ENCODE measurements at regions not wholly inside any gene's neighbourhood (a gene's known extent, or its start where the extent isn't known, plus 50 kb on each side); places are given as distances from the start of the nearest gene placed in this dataset.

DNA sequence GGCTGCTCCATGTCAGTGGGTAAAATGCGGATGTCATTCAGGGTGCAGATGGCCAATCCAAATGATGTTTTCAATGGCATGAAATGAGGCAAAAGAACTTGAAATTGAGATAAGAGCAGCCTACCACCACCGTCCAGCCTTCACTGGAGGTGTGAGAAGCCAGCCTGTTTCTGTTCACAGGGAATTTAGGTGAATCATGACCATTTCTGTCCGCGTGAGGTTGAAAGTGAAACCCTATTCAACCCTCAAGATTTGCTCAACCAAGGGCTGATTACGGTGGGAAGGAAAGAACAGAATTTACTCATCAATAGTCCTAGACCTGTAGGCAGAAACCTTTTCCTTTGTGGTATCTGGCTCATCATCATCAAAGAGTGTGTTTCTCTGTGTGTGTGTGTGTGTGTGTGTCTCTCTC lies 370.7 kb downstream of the COG6 start:
- Histone ChIP-seq H3K9me3 (no peaks in the 10 kb centered on the region), H3K4me3 (no peak overlapping the region), H3K36me3 (no peaks in the 10 kb centered on the region), H3K27me3 (no peaks in the 10 kb centered on the region), H3K27ac (no peak overlapping the region), H3K9ac (ENCODE audit: low read depth in 2 of 2, low read length in 2 of 2) (no peak overlapping the region), H3K4me1 (no peaks in the 10 kb centered on the region)
- no peak for DNase-seq
- TF ChIP-seq, protein P1, sequence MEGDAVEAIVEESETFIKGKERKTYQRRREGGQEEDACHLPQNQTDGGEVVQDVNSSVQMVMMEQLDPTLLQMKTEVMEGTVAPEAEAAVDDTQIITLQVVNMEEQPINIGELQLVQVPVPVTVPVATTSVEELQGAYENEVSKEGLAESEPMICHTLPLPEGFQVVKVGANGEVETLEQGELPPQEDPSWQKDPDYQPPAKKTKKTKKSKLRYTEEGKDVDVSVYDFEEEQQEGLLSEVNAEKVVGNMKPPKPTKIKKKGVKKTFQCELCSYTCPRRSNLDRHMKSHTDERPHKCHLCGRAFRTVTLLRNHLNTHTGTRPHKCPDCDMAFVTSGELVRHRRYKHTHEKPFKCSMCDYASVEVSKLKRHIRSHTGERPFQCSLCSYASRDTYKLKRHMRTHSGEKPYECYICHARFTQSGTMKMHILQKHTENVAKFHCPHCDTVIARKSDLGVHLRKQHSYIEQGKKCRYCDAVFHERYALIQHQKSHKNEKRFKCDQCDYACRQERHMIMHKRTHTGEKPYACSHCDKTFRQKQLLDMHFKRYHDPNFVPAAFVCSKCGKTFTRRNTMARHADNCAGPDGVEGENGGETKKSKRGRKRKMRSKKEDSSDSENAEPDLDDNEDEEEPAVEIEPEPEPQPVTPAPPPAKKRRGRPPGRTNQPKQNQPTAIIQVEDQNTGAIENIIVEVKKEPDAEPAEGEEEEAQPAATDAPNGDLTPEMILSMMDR (IDR thresholded peaks at IDR 0.05) = no peak
- intact Hi-C loops (cut with DNase I) = no loop called here

DNA sequence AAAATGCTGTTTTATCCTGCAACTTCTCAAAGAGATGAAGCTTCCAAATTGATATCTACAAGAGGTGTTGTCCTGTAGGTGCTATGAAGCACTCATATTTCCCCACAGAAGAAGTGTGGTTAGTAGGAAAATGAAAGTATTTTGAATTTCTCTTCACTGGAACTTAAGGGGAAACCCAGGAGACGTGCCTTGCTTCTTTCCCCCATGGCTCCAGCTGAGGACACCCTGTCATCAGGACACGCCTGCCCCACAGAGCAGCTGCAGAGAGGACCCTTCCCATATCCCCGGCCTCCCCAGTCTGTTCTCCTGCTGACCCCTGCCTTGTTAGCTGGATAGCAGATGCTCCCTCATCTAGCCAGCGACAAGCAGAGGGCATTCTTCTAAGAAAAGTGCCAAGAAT lies 371.3 kb downstream of the COG6 start:
- Histone ChIP-seq H3K27me3 (no peaks in the 10 kb centered on the region), H3K4me1 (no peaks in the 10 kb centered on the region), H3K9ac (ENCODE audit: low read depth in 2 of 2, low read length in 2 of 2) (no peak overlapping the region), H3K27ac (no peak overlapping the region), H3K36me3 (no peaks in the 10 kb centered on the region), H3K9me3 (no peaks in the 10 kb centered on the region), H3K4me3 (no peak overlapping the region)
- TF ChIP-seq, protein P1 (IDR thresholded peaks at IDR 0.05) = no peak
- intact Hi-C loops (cut with DNase I) = no loop called here
- DNase-seq = no peak

DNA sequence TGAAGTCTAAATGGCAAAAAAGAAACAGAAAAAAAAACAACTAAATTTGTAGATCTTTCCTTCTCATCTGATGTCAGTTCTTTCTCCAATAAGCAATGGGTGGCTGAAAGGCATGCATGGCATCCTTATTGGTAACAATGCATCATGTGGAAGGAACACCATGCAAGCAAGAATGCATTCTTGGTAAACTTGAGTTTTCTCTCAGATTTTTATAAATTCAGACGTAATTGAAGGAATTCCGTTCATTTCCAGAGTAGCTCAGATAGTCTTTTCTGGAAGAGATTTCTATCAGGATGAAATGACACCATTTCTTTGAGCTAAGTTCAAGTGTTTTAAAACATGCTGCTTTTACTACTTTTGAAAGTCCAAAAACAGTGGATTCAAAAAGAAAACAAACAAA lies 373.0 kb downstream of the COG6 start:
- Histone ChIP-seq H3K4me3 (no peak overlapping the region), H3K36me3 (no peaks in the 10 kb centered on the region), H3K27me3 (no peaks in the 10 kb centered on the region), H3K9me3 (no peaks in the 10 kb centered on the region), H3K4me1 (no peaks in the 10 kb centered on the region), H3K27ac (no peak overlapping the region), H3K9ac (ENCODE audit: low read depth in 2 of 2, low read length in 2 of 2) (no peak overlapping the region)
- intact Hi-C loops (cut with DNase I) = no loop called here
- DNase-seq = no peak
- TF ChIP-seq, protein P1 (IDR thresholded peaks at IDR 0.05) = no peak

DNA sequence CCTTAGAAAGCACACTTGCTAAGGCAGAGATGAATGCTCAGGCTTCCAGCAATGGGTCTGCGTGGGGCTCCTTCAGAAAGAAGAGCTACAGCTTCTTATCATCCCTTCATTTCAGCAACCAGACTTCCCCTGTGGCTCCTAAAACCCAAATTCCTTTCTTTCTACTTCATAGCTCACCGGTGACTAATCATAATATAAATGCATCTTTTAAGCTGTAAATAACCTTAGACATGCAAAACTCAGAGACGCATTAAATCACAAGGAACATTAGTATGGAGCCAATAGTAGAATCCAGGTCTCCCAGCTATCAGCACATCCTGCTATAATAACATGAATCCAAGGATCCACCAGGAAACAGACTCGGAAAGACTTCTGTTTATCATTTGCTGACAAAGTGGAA lies 375.6 kb downstream of the COG6 start:
- no peak for DNase-seq
- H3K4me1 ChIP-seq = no peaks in the 10 kb centered on the region
- intact Hi-C loops (cut with DNase I) = no loop called here
- TF ChIP-seq, protein P1 (IDR thresholded peaks at IDR 0.05) = no peak
- H3K4me3 ChIP-seq = no peak overlapping the region
- no peaks in the 10 kb centered on the region for H3K9me3 ChIP-seq
- H3K27me3 ChIP-seq = no peaks in the 10 kb centered on the region
- H3K27ac ChIP-seq = no peak overlapping the region
- no peaks in the 10 kb centered on the region for H3K36me3 ChIP-seq
- no peak overlapping the region for H3K9ac ChIP-seq (ENCODE audit: low read depth in 2 of 2, low read length in 2 of 2)

DNA sequence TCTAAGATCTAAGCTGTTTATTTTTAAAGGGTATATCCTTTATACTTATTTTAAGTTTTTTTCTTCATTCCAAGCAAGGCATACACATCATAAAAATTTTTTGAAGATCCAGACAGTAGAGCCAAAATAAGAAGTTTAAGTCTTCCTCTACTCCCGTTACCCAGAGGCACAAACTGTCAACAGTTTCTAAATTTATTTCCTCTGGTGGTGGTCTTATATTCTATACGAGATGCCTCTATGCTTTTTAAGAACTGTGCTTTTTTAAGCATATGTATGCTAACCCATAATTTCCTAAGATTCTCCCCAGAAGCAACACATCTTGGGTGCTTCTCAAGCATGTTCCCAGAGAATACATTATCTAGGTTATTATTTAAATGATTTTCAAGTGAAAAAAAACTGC lies 383.6 kb downstream of the COG6 start:
- Histone ChIP-seq H3K9me3 (no peaks in the 10 kb centered on the region), H3K27me3 (no peaks in the 10 kb centered on the region), H3K4me1 (no peaks in the 10 kb centered on the region), H3K4me3 (no peak overlapping the region), H3K36me3 (no peaks in the 10 kb centered on the region), H3K27ac (no peak overlapping the region), H3K9ac (ENCODE audit: low read depth in 2 of 2, low read length in 2 of 2) (no peak overlapping the region)
- intact Hi-C loops (cut with DNase I) = no loop called here
- no peak for DNase-seq
- TF ChIP-seq, protein P1 (IDR thresholded peaks at IDR 0.05) = no peak

DNA sequence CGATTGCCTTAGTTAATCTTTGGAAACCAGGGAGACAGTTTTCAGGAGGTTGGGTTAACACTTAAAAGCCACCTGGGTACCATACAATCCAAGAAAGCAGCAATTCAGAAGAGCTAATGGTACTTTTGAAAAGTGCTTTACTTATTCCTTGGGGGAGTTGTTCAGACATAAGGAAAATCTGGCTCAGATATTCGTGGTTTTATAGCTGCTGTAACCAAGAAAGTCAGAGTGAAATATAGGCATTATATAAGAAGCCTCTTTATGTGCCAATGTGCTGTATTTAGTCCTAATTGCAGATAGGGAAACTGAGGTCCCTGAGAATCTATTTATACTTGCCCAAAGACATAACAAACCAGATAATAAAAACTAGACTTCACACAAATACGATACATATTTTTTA lies 387.5 kb downstream of the COG6 start:
- no peak for DNase-seq
- Histone ChIP-seq H3K4me1 (no peaks in the 10 kb centered on the region), H3K27ac (no peak overlapping the region), H3K9ac (ENCODE audit: low read depth in 2 of 2, low read length in 2 of 2) (no peak overlapping the region), H3K9me3 (no peaks in the 10 kb centered on the region), H3K4me3 (no peak overlapping the region), H3K36me3 (no peaks in the 10 kb centered on the region), H3K27me3 (no peaks in the 10 kb centered on the region)
- intact Hi-C loops (cut with DNase I) = no loop called here
- TF ChIP-seq, protein P1 (IDR thresholded peaks at IDR 0.05) = no peak

All from colonic mucosa (tissue), 4 donors.